A673 (cell line): ENCODE measurements at regions not wholly inside any gene's neighbourhood (a gene's known extent, or its start where the extent isn't known, plus 50 kb on each side); places are given as distances from the start of the nearest gene placed in this dataset.

Experiments
- BruUV-seq: library from RNA; stranded (reverse); fragments of 400-500 nt; replicated peaks from 2 replicates; lab custom pipeline; 2021; lab: Mats Ljungman, UMichigan
- CTCF ChIA-PET: fragments of 300-600 bp; sonication (Branson Sonifier 250); formaldehyde crosslinking; loops from one replicate; lab custom pipeline; 2022; ENCODE audit warnings: antibody characterized with exemption; lab: Charles Lee
- POLR2A ChIA-PET: fragments of 300-600 bp; sonication (Branson Sonifier 250); formaldehyde crosslinking; loops from one replicate; lab custom pipeline; 2022; ENCODE audit warnings: antibody characterized with exemption; ENCODE audit not compliant: low non-redundant PET; lab: Charles Lee
- DNase-seq: peaks from one replicate; pipeline ENCODE4 v3.0.0-alpha.2; 2015; ENCODE audit warnings: low spot score
- H3K27ac ChIP-seq: fragments of 200-600 bp; sonication (generic); 2 replicates; pipeline ENCODE4 v1.5.1; 2016; ENCODE audit warnings: mixed run types, low read depth, mild to moderate bottlenecking, mixed read lengths, antibody characterized with exemption, low read length; ENCODE audit not compliant: poor library complexity, severe bottlenecking
- H3K27me3 ChIP-seq: fragments of 200-600 bp; sonication (generic); replicated peaks from 2 replicates; pipeline ENCODE4 v1.6.1; 2017; ENCODE audit warnings: mixed run types, low read depth, mild to moderate bottlenecking, mixed read lengths, antibody characterized with exemption, low read length; ENCODE audit not compliant: insufficient read depth, poor library complexity
- H3K36me3 ChIP-seq: fragments of 200-600 bp; sonication (generic); 2 replicates; pipeline ENCODE4 v1.6.1; 2016; ENCODE audit warnings: mixed run types, mild to moderate bottlenecking, mixed read lengths, antibody characterized with exemption, low read length; ENCODE audit not compliant: insufficient read depth, poor library complexity, severe bottlenecking
- H3K4me1 ChIP-seq: fragments of 200-600 bp; sonication (generic); 2 replicates; pipeline ENCODE4 v1.6.1; 2017; ENCODE audit warnings: mixed run types, mild to moderate bottlenecking, mixed read lengths, antibody characterized with exemption, low read length; ENCODE audit not compliant: insufficient read depth, poor library complexity, severe bottlenecking
- H3K4me3 ChIP-seq: fragments of 200-600 bp; sonication (generic); 2 replicates; pipeline ENCODE4 v1.5.1; 2016; ENCODE audit warnings: low read depth, mixed run types, mild to moderate bottlenecking, mixed read lengths, low read length; ENCODE audit not compliant: poor library complexity, severe bottlenecking
- H3K9me3 ChIP-seq: fragments of 200-600 bp; sonication (generic); 2 replicates; pipeline ENCODE4 v1.6.1; 2016; ENCODE audit warnings: mixed run types, low read depth, mild to moderate bottlenecking, mixed read lengths, antibody characterized with exemption, low read length; ENCODE audit not compliant: poor library complexity, severe bottlenecking
- EZH2 ChIP-seq: fragments of 200-600 bp; sonication (generic); IDR thresholded peaks from 2 replicates; pipeline ENCODE4 v1.6.1; 2017; ENCODE audit warnings: borderline replicate concordance, low read depth, mild to moderate bottlenecking, mixed read lengths, antibody characterized with exemption, low read length; ENCODE audit not compliant: poor library complexity, severe bottlenecking
- intact Hi-C: fragments of 100-400 bp; cut with micrococcal nuclease; formaldehyde crosslinking; loops from one replicate; pipeline ENCODE4 v1.10.0; 2022; ENCODE audit not compliant: unreplicated experiment
- TF ChIP-seq, protein P1 (sequence below): fragments of 300-800, 200-600 bp; sonication (generic); conservative IDR thresholded peaks from 2 replicates; pipeline ENCODE4 v1.5.1; 2017; ENCODE audit warnings: low read depth, mild to moderate bottlenecking, antibody characterized with exemption, low read length, moderate library complexity, mixed read lengths

DNA sequence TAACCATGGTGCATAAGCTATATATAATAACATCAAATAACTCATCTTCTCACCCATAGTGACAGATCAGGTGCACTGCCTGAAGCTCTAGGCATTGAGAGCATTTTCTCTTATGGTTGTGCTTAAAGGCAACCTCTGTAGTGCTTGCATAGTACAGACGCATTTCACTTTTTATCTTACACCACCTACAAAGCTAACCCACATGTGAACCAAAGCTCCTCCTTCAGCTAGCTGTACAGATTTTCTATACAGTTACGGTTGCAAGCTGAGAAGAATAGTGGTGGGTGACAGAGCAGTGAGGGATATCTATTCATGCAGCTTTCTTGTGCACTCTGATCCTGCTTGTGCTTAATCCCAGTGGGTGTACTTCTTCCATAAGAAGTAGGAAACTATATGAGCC lies 1525.2 kb downstream of the STIM2 start:
- TF ChIP-seq, protein P1, sequence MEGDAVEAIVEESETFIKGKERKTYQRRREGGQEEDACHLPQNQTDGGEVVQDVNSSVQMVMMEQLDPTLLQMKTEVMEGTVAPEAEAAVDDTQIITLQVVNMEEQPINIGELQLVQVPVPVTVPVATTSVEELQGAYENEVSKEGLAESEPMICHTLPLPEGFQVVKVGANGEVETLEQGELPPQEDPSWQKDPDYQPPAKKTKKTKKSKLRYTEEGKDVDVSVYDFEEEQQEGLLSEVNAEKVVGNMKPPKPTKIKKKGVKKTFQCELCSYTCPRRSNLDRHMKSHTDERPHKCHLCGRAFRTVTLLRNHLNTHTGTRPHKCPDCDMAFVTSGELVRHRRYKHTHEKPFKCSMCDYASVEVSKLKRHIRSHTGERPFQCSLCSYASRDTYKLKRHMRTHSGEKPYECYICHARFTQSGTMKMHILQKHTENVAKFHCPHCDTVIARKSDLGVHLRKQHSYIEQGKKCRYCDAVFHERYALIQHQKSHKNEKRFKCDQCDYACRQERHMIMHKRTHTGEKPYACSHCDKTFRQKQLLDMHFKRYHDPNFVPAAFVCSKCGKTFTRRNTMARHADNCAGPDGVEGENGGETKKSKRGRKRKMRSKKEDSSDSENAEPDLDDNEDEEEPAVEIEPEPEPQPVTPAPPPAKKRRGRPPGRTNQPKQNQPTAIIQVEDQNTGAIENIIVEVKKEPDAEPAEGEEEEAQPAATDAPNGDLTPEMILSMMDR: no peak
- no peak for TF ChIP-seq EZH2
- no peaks in the 10 kb centered on the region for H3K9me3 ChIP-seq
- H3K27ac ChIP-seq: no peak overlapping the region
- no TSS peak for BruUV-seq
- no peaks in the 10 kb centered on the region for H3K27me3 ChIP-seq
- ChIA-PET CTCF (no interaction called here), POLR2A (no interaction called here)
- intact Hi-C loops: no loop called here
- no peak overlapping the region for H3K4me3 ChIP-seq
- no peak for DNase-seq
- H3K4me1 ChIP-seq: no peaks in the 10 kb centered on the region
- H3K36me3 ChIP-seq: no peaks in the 10 kb centered on the region

DNA sequence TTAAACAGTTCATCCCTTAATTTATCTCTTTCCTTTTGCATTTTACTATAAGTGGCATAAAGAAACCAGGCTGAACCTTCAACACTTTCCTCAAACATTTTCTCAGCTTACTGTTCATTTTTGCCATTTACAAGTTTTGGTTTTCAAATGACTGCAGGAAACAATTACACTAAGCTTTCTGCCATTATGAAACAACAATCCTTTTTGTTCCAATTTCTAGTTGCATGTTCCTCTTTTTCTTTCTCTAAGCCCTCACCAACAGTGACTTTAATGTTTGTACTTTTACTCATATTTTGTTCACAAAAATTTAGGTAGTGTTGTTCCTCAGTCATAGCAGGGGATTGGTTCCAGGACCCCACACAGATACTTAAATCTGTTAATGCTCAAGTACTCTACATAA lies 1526.1 kb downstream of the STIM2 start:
- no peaks in the 10 kb centered on the region for H3K36me3 ChIP-seq
- no peaks in the 10 kb centered on the region for H3K4me1 ChIP-seq
- no peaks in the 10 kb centered on the region for H3K9me3 ChIP-seq
- TF ChIP-seq, protein P1: no peak
- TF ChIP-seq EZH2: no peak
- DNase-seq: peak; percentile 18
- no peak overlapping the region for H3K4me3 ChIP-seq
- intact Hi-C loops: no loop called here
- BruUV-seq: no TSS peak
- H3K27ac ChIP-seq: peak overlapping the region; percentile 52
- CTCF ChIA-PET: no interaction called here
- H3K27me3 ChIP-seq: no peaks in the 10 kb centered on the region
- POLR2A ChIA-PET: no interaction called here

DNA sequence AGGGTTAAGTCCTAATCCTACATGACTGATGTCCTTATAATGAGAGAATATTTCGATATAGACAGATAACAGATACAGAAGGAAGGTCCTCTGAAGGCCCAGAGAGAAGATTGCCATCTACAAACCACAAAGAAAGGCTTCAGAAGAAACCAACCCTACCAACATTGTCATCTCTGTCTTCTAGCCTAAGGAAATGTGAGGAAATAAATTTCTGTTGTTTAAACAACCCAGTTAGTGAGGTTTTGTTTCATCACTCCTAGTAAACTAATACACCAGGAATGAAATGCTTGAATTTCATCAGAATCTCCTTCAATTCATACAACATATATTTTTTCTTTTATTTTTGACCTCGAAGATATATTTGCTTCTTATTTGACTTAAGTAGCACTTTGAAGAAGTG lies 1527.8 kb downstream of the STIM2 start:
- no TSS peak for BruUV-seq

More for the DNA sequence above, 1527.8 kb downstream of the STIM2 start:
- ChIA-PET POLR2A (no interaction called here), CTCF (no interaction called here)
- DNase-seq: no peak
- Histone ChIP-seq H3K36me3 (no peaks in the 10 kb centered on the region), H3K27me3 (no peaks in the 10 kb centered on the region), H3K4me3 (no peak overlapping the region), H3K4me1 (no peaks in the 10 kb centered on the region), H3K27ac (no peak overlapping the region), H3K9me3 (no peaks in the 10 kb centered on the region)
- intact Hi-C loops: no loop called here
- TF ChIP-seq EZH2: no peak
- TF ChIP-seq, protein P1: no peak
